B cell (primary cell): ENCODE measurements at regions not wholly inside any gene's neighbourhood (a gene's known extent, or its start where the extent isn't known, plus 50 kb on each side); places are given as distances from the start of the nearest gene placed in this dataset.
"Not testable (repeated sequence)": the region's sequence is repeated elsewhere in the genome, so short reads cannot be mapped to it uniquely, and the experiment has no call there.

Experiments
- CTCF ChIP-seq: fragments of 200-600 bp; IDR thresholded peaks from one replicate; pipeline ENCODE4 v1.8.0; 2022; ENCODE audit warnings: antibody characterized with exemption, mild to moderate bottlenecking
- EZH2 ChIP-seq: IDR thresholded peaks from 2 replicates; pipeline ENCODE4 v1.6.1; 2012; ENCODE audit warnings: borderline replicate concordance, low read depth, mild to moderate bottlenecking, moderate library complexity, low read length; ENCODE audit not compliant: insufficient read depth, poor library complexity, severe bottlenecking

GRCh38 chr9:105010089-105010488, 82.1 kb upstream of the ABCA1 start:
- TF ChIP-seq CTCF, EZH2: not testable (repeated sequence)
